ENCODE measurements at regions not wholly inside any gene's neighbourhood (a gene's known extent, or its start where the extent isn't known, plus 50 kb on each side); places are given as distances from the start of the nearest gene placed in this dataset.

DNA sequence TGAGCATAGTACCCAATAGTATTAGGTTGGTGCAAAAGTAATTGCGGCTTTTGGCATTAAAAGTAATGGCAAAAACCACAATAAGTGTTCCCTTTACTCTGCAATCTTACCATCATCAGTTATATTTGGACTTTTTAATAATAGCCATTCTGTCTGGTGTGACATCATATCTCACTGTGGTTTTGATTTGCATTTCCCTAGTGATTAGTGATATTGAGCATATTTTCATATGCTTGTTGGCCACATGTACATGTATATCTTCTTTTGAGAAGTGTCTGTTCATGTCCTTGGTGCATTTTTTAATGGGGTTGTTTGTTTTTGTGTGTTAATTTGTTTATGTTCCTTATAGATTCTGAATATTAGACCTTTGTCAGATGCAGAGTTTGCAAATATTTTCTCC is 289.9 kb downstream of the FAM170A start:
- H3K4me3 ChIP-seq (ENCODE audit: control insufficient read depth in 2 of 3, extremely low read depth in 1 of 3, insufficient read depth in 2 of 3, low read depth in 1 of 3, low read length in 3 of 3): no peak overlapping the region
- no peak overlapping the region for H3K27ac ChIP-seq (ENCODE audit: control insufficient read depth, insufficient read depth, low read length)
- no peak overlapping the region for H3K9ac ChIP-seq (ENCODE audit: control insufficient read depth, extremely low read depth, insufficient read depth, low read length)
- H3K36me3 ChIP-seq (ENCODE audit: control insufficient read depth in 2 of 2, extremely low read depth in 1 of 2, insufficient read depth in 2 of 2, low read length in 2 of 2): no peaks in the 10 kb centered on the region
- no peaks in the 10 kb centered on the region for H4K20me1 ChIP-seq (ENCODE audit: control insufficient read depth, extremely low read depth, insufficient read depth, low read length)
- H3K4me1 ChIP-seq (ENCODE audit: control insufficient read depth, extremely low read depth, insufficient read depth, low read length): no peaks in the 10 kb centered on the region
- no peak for FAIRE-seq
- no peaks in the 10 kb centered on the region for H3K79me2 ChIP-seq (ENCODE audit: control insufficient read depth, insufficient read depth, low read length)
- no peak overlapping the region for H2AFZ ChIP-seq (ENCODE audit: control insufficient read depth, low read length)
- H3K9me1 ChIP-seq (ENCODE audit: control insufficient read depth, extremely low read depth, insufficient read depth, low read length): no peaks in the 10 kb centered on the region
- H3K9me3 ChIP-seq (ENCODE audit: control insufficient read depth, low read depth, low read length): no peaks in the 10 kb centered on the region
- TF ChIP-seq EZH2 (IDR thresholded peaks at IDR 0.05; ENCODE audit: low read length): no peak
- TF ChIP-seq, protein P1, sequence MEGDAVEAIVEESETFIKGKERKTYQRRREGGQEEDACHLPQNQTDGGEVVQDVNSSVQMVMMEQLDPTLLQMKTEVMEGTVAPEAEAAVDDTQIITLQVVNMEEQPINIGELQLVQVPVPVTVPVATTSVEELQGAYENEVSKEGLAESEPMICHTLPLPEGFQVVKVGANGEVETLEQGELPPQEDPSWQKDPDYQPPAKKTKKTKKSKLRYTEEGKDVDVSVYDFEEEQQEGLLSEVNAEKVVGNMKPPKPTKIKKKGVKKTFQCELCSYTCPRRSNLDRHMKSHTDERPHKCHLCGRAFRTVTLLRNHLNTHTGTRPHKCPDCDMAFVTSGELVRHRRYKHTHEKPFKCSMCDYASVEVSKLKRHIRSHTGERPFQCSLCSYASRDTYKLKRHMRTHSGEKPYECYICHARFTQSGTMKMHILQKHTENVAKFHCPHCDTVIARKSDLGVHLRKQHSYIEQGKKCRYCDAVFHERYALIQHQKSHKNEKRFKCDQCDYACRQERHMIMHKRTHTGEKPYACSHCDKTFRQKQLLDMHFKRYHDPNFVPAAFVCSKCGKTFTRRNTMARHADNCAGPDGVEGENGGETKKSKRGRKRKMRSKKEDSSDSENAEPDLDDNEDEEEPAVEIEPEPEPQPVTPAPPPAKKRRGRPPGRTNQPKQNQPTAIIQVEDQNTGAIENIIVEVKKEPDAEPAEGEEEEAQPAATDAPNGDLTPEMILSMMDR (optimal IDR thresholded peaks at IDR 0.05 in 1 of 3, IDR thresholded peaks at IDR 0.05 in 1 of 3, conservative IDR thresholded peaks at IDR 0.05 in 1 of 3; ENCODE audit: extremely low read depth in 1 of 3, insufficient read depth in 2 of 3, low read length in 3 of 3): no peak
- H3K27me3 ChIP-seq (ENCODE audit: control insufficient read depth, extremely low read depth, insufficient read depth, low read length): no peaks in the 10 kb centered on the region
- dilution Hi-C loops (cut with MboI; ENCODE audit: extremely low pct_ligation_motif_present, low sequenced_read_pairs): no loop called here
- no peak overlapping the region for H3K4me2 ChIP-seq (ENCODE audit: control insufficient read depth, extremely low read depth, insufficient read depth, low read depth, low read length)
- DNase-seq (ENCODE audit: low read depth, low spot score): no peak

GRCh38 chr5:119926301-119926700 is 296.9 kb downstream of the FAM170A start:
- DNase-seq (ENCODE audit: low read depth, low spot score): no peak
- no peak for FAIRE-seq
- dilution Hi-C loops (cut with MboI; ENCODE audit: extremely low pct_ligation_motif_present, low sequenced_read_pairs): no loop called here

More at GRCh38 chr5:119926301-119926700, 296.9 kb downstream of the FAM170A start:
- H3K9ac ChIP-seq (ENCODE audit: control insufficient read depth, extremely low read depth, insufficient read depth, low read length): no peak overlapping the region
- H3K4me3 ChIP-seq (ENCODE audit: control insufficient read depth in 2 of 3, extremely low read depth in 1 of 3, insufficient read depth in 2 of 3, low read depth in 1 of 3, low read length in 3 of 3): no peak overlapping the region
- H3K9me1 ChIP-seq (ENCODE audit: control insufficient read depth, extremely low read depth, insufficient read depth, low read length): no peaks in the 10 kb centered on the region
- no peaks in the 10 kb centered on the region for H3K79me2 ChIP-seq (ENCODE audit: control insufficient read depth, insufficient read depth, low read length)
- no peaks in the 10 kb centered on the region for H3K9me3 ChIP-seq (ENCODE audit: control insufficient read depth, low read depth, low read length)
- H3K4me1 ChIP-seq (ENCODE audit: control insufficient read depth, extremely low read depth, insufficient read depth, low read length): no peaks in the 10 kb centered on the region
- no peaks in the 10 kb centered on the region for H3K27me3 ChIP-seq (ENCODE audit: control insufficient read depth, extremely low read depth, insufficient read depth, low read length)
- no peak overlapping the region for H3K27ac ChIP-seq (ENCODE audit: control insufficient read depth, insufficient read depth, low read length)
- no peaks in the 10 kb centered on the region for H3K36me3 ChIP-seq (ENCODE audit: control insufficient read depth in 2 of 2, extremely low read depth in 1 of 2, insufficient read depth in 2 of 2, low read length in 2 of 2)
- TF ChIP-seq, protein P1 (optimal IDR thresholded peaks at IDR 0.05 in 1 of 3, IDR thresholded peaks at IDR 0.05 in 1 of 3, conservative IDR thresholded peaks at IDR 0.05 in 1 of 3; ENCODE audit: extremely low read depth in 1 of 3, insufficient read depth in 2 of 3, low read length in 3 of 3): no peak
- TF ChIP-seq EZH2 (IDR thresholded peaks at IDR 0.05; ENCODE audit: low read length): no peak
- no peak overlapping the region for H2AFZ ChIP-seq (ENCODE audit: control insufficient read depth, low read length)
- H4K20me1 ChIP-seq (ENCODE audit: control insufficient read depth, extremely low read depth, insufficient read depth, low read length): no peaks in the 10 kb centered on the region
- H3K4me2 ChIP-seq (ENCODE audit: control insufficient read depth, extremely low read depth, insufficient read depth, low read depth, low read length): no peak overlapping the region
